Esophagus squamous epithelium (tissue), 4 donors: ENCODE measurements at regions not wholly inside any gene's neighbourhood (a gene's known extent, or its start where the extent isn't known, plus 50 kb on each side); places are given as distances from the start of the nearest gene placed in this dataset.

Source experiments
- CTCF ChIP-seq, 6 experiments: fragments of 450-650 bp in 4 of 6; fragments of 200-600 bp in 2 of 6; sonication (generic) in 2 of 6; IDR thresholded peaks; one replicate each; pipeline ENCODE4 v1.5.1; 2016 to 2019; ENCODE audit warnings: antibody characterized with exemption in 6 of 6, mild to moderate bottlenecking in 4 of 6, moderate library complexity in 4 of 6
- POLR2A ChIP-seq, 4 donors: fragments of 450-650 bp; IDR thresholded peaks; one replicate each; pipeline ENCODE4 v1.6.1; 2017; ENCODE audit warnings: antibody characterized with exemption in 4 of 4, mild to moderate bottlenecking in 4 of 4, moderate library complexity in 3 of 4

GRCh38 chr2:55118643-55119083 is 68.4 kb upstream of the RTN4 start:
- TF ChIP-seq CTCF (IDR thresholded peaks at IDR 0.05) (no peak), POLR2A (IDR thresholded peaks at IDR 0.05) (no peak)
